K562 (cell line): ENCODE measurements at regions not wholly inside any gene's neighbourhood (a gene's known extent, or its start where the extent isn't known, plus 50 kb on each side); places are given as distances from the start of the nearest gene placed in this dataset.

Source experiments
- ATAC-seq: fragments of 200-7000 bp; cut with Tn5 transposase; 3 replicates; pipeline ENCODE4 v1.9.1; 2020; ENCODE audit warnings: moderate library complexity
- BruUV-seq: library from RNA; stranded (reverse); fragments of 400-500 nt; replicated peaks from 2 replicates; lab custom pipeline; 2021; lab: Mats Ljungman, UMichigan
- CTCF ChIA-PET: fragments of 300-600 bp; formaldehyde crosslinking; extraction: SDS; loops from one replicate; lab custom pipeline; 2021; ENCODE audit warnings: low intra/inter-chr PET ratio; lab: Yijun Ruan, JAX
- POLR2A ChIA-PET: fragments of 300-600, 350-650 bp; sonication (Branson Sonifier 250); formaldehyde crosslinking; extraction: SDS; loops from one replicate; lab custom pipeline; 2021; ENCODE audit warnings: antibody characterized with exemption, inconsistent platforms; lab: Yijun Ruan, JAX
- DNase-seq, 4 experiments: peaks; one replicate each; pipeline versions ENCODE4 v3.0.0 to v3.0.0-alpha.2; 2011 to 2018; ENCODE audit warnings: low spot score in 3 of 4, mixed read lengths in 3 of 4; ENCODE audit errors: extremely low read depth in 1 of 4
- FAIRE-seq: peaks from 2 replicates; lab custom pipeline; 2011; peaks lifted over from hg19 to GRCh38; lab: Jason Lieb, UNC
- H2AFZ ChIP-seq: 2 replicates; pipeline ENCODE4 v1.6.0; 2011; ENCODE audit warnings: low read depth, low read length, control low read depth, inconsistent platforms
- H3K27ac ChIP-seq: fragments of 200-600 bp; 3 replicates; pipeline ENCODE4 v1.8.0; 2011; ENCODE audit warnings: low read depth, mild to moderate bottlenecking, control low read depth, inconsistent platforms, low read length, moderate library complexity, mixed read lengths; ENCODE audit errors: extremely low read depth
- H3K27me3 ChIP-seq, 2 experiments: fragments of 300-600 bp in 1 of 2; 2 replicates in 1 of 2; 3 replicates in 1 of 2; pipeline versions ENCODE4 v1.6.0 to v1.8.0; 2011; ENCODE audit warnings: inconsistent platforms in 2 of 2, low read length in 2 of 2, mild to moderate bottlenecking in 1 of 2, mixed read lengths in 1 of 2, moderate library complexity in 1 of 2; ENCODE audit not compliant: control insufficient read depth in 2 of 2, insufficient read depth in 2 of 2
- H3K36me3 ChIP-seq: fragments of 300-600 bp; 3 replicates; pipeline ENCODE4 v1.8.0; 2011; ENCODE audit warnings: mild to moderate bottlenecking, low read length, inconsistent platforms; ENCODE audit not compliant: control insufficient read depth, insufficient read depth
- H3K4me1 ChIP-seq, 2 experiments: fragments of 200-600 bp in 1 of 2; replicated peaks in 1 of 2; 2 replicates in 1 of 2; 3 replicates in 1 of 2; pipeline versions ENCODE4 v1.5.1 to v1.8.0; 2011; ENCODE audit warnings: inconsistent platforms in 2 of 2, low read length in 2 of 2, mild to moderate bottlenecking in 1 of 2, mixed read lengths in 1 of 2, moderate library complexity in 1 of 2; ENCODE audit not compliant: control insufficient read depth in 2 of 2, insufficient read depth in 2 of 2
- H3K4me2 ChIP-seq: 2 replicates; pipeline ENCODE4 v1.6.1; 2011; ENCODE audit warnings: low read length, control low read depth, inconsistent platforms, mixed read lengths; ENCODE audit not compliant: insufficient read depth
- H3K4me3 ChIP-seq: fragments of 200-600 bp; sonication (generic), shearing (Covaris generic); 2 replicates; pipeline ENCODE4 v1.5.1; 2016; ENCODE audit warnings: control low read depth, inconsistent platforms
- H3K79me2 ChIP-seq: fragments of 200-600 bp; 3 replicates; pipeline ENCODE4 v1.8.0; 2011; ENCODE audit warnings: low read length, inconsistent platforms; ENCODE audit not compliant: control insufficient read depth, insufficient read depth
- H3K9ac ChIP-seq, 2 experiments: 2 replicates each; pipeline versions ENCODE4 v1.6.0 to v1.6.1; 2011; ENCODE audit warnings: low read depth in 2 of 2, low read length in 2 of 2, control low read depth in 1 of 2, inconsistent platforms in 1 of 2, mild to moderate bottlenecking in 1 of 2, mixed read lengths in 1 of 2; ENCODE audit not compliant: insufficient read depth in 1 of 2
- H3K9me1 ChIP-seq: one replicate; pipeline ENCODE4 v1.6.0; 2011; ENCODE audit warnings: inconsistent platforms, mild to moderate bottlenecking, low read length, moderate library complexity; ENCODE audit not compliant: control insufficient read depth, insufficient read depth
- H3K9me3 ChIP-seq: replicated peaks from 2 replicates; pipeline ENCODE4 v1.5.1; 2011; ENCODE audit warnings: low read depth, low read length, inconsistent platforms; ENCODE audit not compliant: control insufficient read depth, insufficient read depth
- H4K20me1 ChIP-seq: replicated peaks from 2 replicates; pipeline ENCODE4 v1.6.1; 2011; ENCODE audit warnings: low read length, inconsistent platforms, mixed read lengths; ENCODE audit not compliant: control insufficient read depth, insufficient read depth
- ATF1 ChIP-seq, 2 experiments: fragments of 450-650 bp in 1 of 2; IDR thresholded peaks; 2 replicates each; pipeline ENCODE4 v1.6.1; 2016; ENCODE audit warnings: missing compliant biosample characterization in 1 of 2, missing genetic modification characterization in 1 of 2
- FOSL1 ChIP-seq: fragments of 200-800 bp; sonication (Bioruptor generic); conservative IDR thresholded peaks from 2 replicates; pipeline ENCODE4 v1.6.1; 2016; ENCODE audit warnings: missing genetic modification characterization, missing compliant biosample characterization
- KLF10 ChIP-seq: fragments of 250-450 bp; sonication (Bioruptor Pico); IDR thresholded peaks from 2 replicates; pipeline ENCODE4 v1.6.1; 2021; ENCODE audit warnings: matching md5 sums
- PCBP2 ChIP-seq: fragments of 200-400 bp; formaldehyde crosslinking; IDR thresholded peaks from 2 replicates; pipeline ENCODE4 v1.6.1; 2018; ENCODE audit warnings: low read length, low read depth, mild to moderate bottlenecking, moderate library complexity; ENCODE audit not compliant: poor library complexity, severe bottlenecking
- PHTF2 ChIP-seq: fragments of 250-450 bp; sonication (Bioruptor Pico); IDR thresholded peaks from 2 replicates; pipeline ENCODE4 v1.5.0; 2021; ENCODE audit warnings: mild to moderate bottlenecking
- SRF ChIP-seq, 2 experiments: fragments of 250-450, 450-650 bp in 1 of 2; sonication (Bioruptor Pico) in 1 of 2; sonication (generic) in 1 of 2; formaldehyde crosslinking; IDR thresholded peaks; 2 replicates each; pipeline versions ENCODE4 v1.5.0 to v1.5.1; 2020 to 2022; ENCODE audit warnings: mild to moderate bottlenecking in 1 of 2, missing genetic modification reagents in 1 of 2
- SRSF1 ChIP-seq: fragments of 200-400 bp; formaldehyde crosslinking; IDR thresholded peaks from 2 replicates; pipeline ENCODE4 v1.6.1; 2017; ENCODE audit warnings: mild to moderate bottlenecking, low read depth, low read length, moderate library complexity
- ZHX1 ChIP-seq: fragments of 150-350 bp; conservative IDR thresholded peaks from 2 replicates; pipeline ENCODE4 v1.6.1; 2014; ENCODE audit warnings: low read length
- ZNF431 ChIP-seq: sonication (generic); formaldehyde crosslinking; IDR thresholded peaks from 2 replicates; pipeline ENCODE4 v1.8.0; 2022; ENCODE audit warnings: mild to moderate bottlenecking, missing genetic modification reagents
- WGBS: fragments of 100-300 bp; shearing (Covaris generic); methylation state at CpG from one replicate; pipeline ENCODE4 v1.1.6; 2016; ENCODE audit warnings: low coverage, mixed read lengths; ENCODE audit not compliant: insufficient coverage; ENCODE audit errors: missing lambda C conversion rate; 5-methylcytosine and 5-hydroxymethylcytosine counted together
- in situ Hi-C: fragments of 300-500 bp; cut with MboI; formaldehyde crosslinking; loops from 4 replicates; pipeline ENCODE4 v1.15.0; 2018; ENCODE audit warnings: inconsistent platforms, mixed read lengths
- intact Hi-C: fragments of 100-400 bp; cut with micrococcal nuclease; formaldehyde crosslinking; loops from 2 replicates; pipeline ENCODE4 v1.14.2; 2022

DNA sequence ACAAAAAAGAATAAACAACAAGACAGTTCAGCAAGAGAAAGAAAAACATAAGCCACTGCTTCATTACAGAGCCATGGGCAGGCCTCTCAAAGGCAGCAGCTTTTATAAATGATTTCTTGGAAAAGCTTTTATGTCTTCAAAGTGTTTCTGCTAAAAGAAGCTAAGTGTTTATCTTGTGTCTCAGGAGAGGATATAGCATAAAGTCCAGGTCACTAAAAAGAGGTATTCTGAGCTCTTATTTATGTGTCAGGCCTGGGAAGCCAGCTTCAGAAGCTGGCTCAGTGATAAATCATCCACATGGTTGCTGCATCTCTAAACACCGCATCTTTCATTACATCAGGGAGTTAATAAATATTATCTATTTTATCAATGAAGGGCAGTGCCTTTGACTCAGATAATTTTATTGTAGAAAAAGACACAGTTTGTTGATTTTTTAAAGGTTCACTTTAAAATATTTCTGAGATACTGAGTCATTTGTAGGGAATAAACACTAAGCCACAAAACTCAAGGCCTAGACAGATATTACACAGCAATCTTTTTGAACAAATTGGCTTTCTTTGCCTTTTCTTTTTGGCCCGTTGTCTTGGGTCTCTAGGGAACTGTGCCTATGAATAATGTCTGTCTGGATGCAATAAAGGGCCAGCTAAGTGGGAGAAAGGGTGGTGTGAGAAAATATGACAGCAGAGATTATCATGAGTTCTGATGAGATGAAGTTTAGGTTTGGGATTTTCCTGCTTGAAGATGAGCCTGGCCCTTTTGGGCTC is 1086.6 kb downstream of the UQCRFS1 start:
- Histone ChIP-seq H3K9me1 (no peaks in the 10 kb centered on the region), H4K20me1 (no peaks in the 10 kb centered on the region), H2AFZ (no peak overlapping the region), H3K4me1 (no peaks in the 10 kb centered on the region), H3K27me3 (no peaks in the 10 kb centered on the region), H3K4me3 (no peak overlapping the region), H3K79me2 (no peaks in the 10 kb centered on the region), H3K9me3 (no peaks in the 10 kb centered on the region), H3K9ac (no peak overlapping the region), H3K27ac (no peak overlapping the region), H3K36me3 (no peaks in the 10 kb centered on the region), H3K4me2 (no peak overlapping the region)
- DNase-seq (no peak), FAIRE-seq (no peak), ATAC-seq (no peak)
- in situ Hi-C loops: no loop called here
- ChIA-PET CTCF (no interaction called here), POLR2A (interaction anchor here (0.6 kb wide), 1 partner anchor 213 kb away, joined by 3 read pairs; no protein-coding TSS in a partner anchor)
- BruUV-seq: no TSS peak
- no peak for TF ChIP-seq SRSF1
- TF ChIP-seq SRF (CRISPR knock-in tag; IDR thresholded peaks at IDR 0.05): no peak
- no peak for TF ChIP-seq ZNF431 (CRISPR knock-in tag)
- TF ChIP-seq PHTF2: no peak
- no peak for TF ChIP-seq ATF1 (CRISPR knock-in tag; IDR thresholded peaks at IDR 0.05)
- TF ChIP-seq ATF1 (tag; IDR thresholded peaks at IDR 0.05): no peak
- no peak for TF ChIP-seq ZHX1
- TF ChIP-seq FOSL1 (tag): no peak
- no peak for TF ChIP-seq KLF10 (CRISPR knock-in tag)
- TF ChIP-seq PCBP2: no peak
- WGBS: 0% methylated on average over 2 of the region's 2 CpGs
- intact Hi-C loops: no loop called here
